Testis (tissue), 2 donors: ENCODE measurements at regions not wholly inside any gene's neighbourhood (a gene's known extent, or its start where the extent isn't known, plus 50 kb on each side); places are given as distances from the start of the nearest gene placed in this dataset.
"Not testable (repeated sequence)": the region's sequence is repeated elsewhere in the genome, so short reads cannot be mapped to it uniquely, and the experiment has no call there.

Experiments used
- DNase-seq: peaks from one replicate; pipeline ENCODE4 v3.0.0-alpha.2; 2019
- H3K27ac ChIP-seq, 2 donors: fragments of 200-600 bp; sonication (generic); one replicate each; pipeline ENCODE4 v1.5.1; 2019
- H3K27me3 ChIP-seq: fragments of 200-600 bp; sonication (generic); one replicate; pipeline ENCODE4 v1.5.1; 2019
- H3K36me3 ChIP-seq: fragments of 200-600 bp; sonication (generic); one replicate; pipeline ENCODE4 v1.5.1; 2017; ENCODE audit warnings: low read depth; ENCODE audit errors: missing control alignments
- H3K4me1 ChIP-seq: fragments of 200-600 bp; sonication (generic); one replicate; pipeline ENCODE4 v1.5.1; 2019
- H3K4me3 ChIP-seq, 2 donors: fragments of 200-600 bp; sonication (generic); one replicate each; pipeline ENCODE4 v1.5.1; 2017 to 2019
- H3K9me3 ChIP-seq: fragments of 200-600 bp; sonication (generic); one replicate; pipeline ENCODE4 v1.5.1; 2017
- POLR2A ChIP-seq: fragments of 450-650 bp; IDR thresholded peaks from one replicate; pipeline ENCODE4 v1.6.1; 2017; ENCODE audit warnings: antibody characterized with exemption, mild to moderate bottlenecking, moderate library complexity
- WGBS, 2 donors: methylation state at CpG; one replicate each; pipeline ENCODE4 v1.1.5; 2018; 5-methylcytosine and 5-hydroxymethylcytosine counted together
- intact Hi-C: fragments of 100-400 bp; cut with DNase I; formaldehyde crosslinking; loops from one replicate; pipeline ENCODE4 v1.15.1; 2023; ENCODE audit warnings: low total_unique reads
- TF ChIP-seq, protein P1 (sequence below), 3 experiments: fragments of 450-650 bp in 2 of 3; fragments of 200-600 bp in 1 of 3; sonication (generic) in 1 of 3; IDR thresholded peaks; one replicate each; pipeline ENCODE4 v1.5.1; 2016 to 2019; ENCODE audit warnings: antibody characterized with exemption in 3 of 3, mild to moderate bottlenecking in 2 of 3, moderate library complexity in 1 of 3

DNA sequence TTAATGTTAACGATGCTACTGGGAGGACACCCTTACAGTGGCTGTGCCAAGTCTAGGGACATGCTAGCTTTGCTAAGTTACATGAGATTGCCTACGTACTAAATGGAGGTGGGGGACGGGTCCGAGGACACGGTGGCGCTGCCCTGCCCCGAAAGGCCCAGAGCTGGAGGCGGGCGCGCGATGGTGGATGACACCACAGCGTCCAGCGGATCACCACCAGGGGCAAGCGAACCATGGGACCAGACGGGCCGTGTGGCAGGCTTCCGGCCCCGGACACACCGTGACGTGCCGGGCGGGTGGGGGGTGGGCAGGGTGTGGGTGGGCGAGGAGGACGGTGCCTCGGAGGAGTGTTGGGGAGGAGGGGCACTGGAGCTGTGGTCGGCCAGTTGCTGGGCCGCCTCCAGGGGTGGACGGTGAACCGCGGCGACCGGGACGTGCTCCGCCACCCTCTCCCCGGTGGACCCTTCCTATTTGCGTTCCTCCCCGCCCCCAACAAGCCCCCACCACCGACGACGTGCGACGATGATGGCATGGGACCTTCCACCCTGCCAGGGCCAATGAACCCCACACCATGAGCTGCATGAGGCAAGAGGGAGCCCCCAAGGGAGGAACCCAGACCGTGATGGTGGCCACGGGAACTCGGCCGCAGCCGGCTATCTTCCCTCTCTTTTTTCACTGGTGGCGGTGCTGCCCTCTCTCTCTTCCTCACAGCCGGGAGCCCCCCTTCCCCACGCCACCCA lies 773.3 kb upstream of the DEFB115 start:
- DNase-seq, result no peak
- H3K36me3 ChIP-seq, result no peaks in the 10 kb centered on the region
- no peak overlapping the region for H3K4me3 ChIP-seq
- intact Hi-C loops, result no loop called here
- H3K27me3 ChIP-seq, result no peaks in the 10 kb centered on the region
- H3K4me1 ChIP-seq, result no peaks in the 10 kb centered on the region
- 85 to 87% methylated on average over 24 to 43 of the region's 50 CpGs for WGBS, 2 donors
- no peak for TF ChIP-seq POLR2A
- TF ChIP-seq, protein P1, sequence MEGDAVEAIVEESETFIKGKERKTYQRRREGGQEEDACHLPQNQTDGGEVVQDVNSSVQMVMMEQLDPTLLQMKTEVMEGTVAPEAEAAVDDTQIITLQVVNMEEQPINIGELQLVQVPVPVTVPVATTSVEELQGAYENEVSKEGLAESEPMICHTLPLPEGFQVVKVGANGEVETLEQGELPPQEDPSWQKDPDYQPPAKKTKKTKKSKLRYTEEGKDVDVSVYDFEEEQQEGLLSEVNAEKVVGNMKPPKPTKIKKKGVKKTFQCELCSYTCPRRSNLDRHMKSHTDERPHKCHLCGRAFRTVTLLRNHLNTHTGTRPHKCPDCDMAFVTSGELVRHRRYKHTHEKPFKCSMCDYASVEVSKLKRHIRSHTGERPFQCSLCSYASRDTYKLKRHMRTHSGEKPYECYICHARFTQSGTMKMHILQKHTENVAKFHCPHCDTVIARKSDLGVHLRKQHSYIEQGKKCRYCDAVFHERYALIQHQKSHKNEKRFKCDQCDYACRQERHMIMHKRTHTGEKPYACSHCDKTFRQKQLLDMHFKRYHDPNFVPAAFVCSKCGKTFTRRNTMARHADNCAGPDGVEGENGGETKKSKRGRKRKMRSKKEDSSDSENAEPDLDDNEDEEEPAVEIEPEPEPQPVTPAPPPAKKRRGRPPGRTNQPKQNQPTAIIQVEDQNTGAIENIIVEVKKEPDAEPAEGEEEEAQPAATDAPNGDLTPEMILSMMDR (IDR thresholded peaks at IDR 0.05), result no peak
- H3K27ac ChIP-seq, result no peak overlapping the region
- no peaks in the 10 kb centered on the region for H3K9me3 ChIP-seq

DNA sequence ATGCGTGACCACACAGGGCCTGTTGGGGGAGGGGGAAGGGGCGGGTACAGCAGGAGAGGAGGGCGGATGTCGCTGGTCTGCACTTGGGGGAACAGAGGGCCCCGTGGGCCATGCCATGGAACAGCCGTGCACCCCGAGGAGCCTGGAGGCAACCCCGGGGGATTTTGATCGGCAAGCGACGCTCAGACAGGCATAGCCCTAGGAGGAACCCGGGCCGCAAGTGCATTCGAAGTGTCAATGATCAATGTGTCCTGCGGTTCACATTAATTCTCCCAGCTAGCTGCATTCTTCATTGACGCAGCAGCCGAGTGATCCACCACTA lies 772.8 kb upstream of the DEFB115 start:
- Histone ChIP-seq H3K36me3 (no peaks in the 10 kb centered on the region), H3K27ac (no peak overlapping the region), H3K27me3 (no peaks in the 10 kb centered on the region), H3K4me1 (no peaks in the 10 kb centered on the region), H3K4me3 (no peak overlapping the region), H3K9me3 (no peaks in the 10 kb centered on the region)
- TF ChIP-seq, protein P1 (IDR thresholded peaks at IDR 0.05), result no peak
- TF ChIP-seq POLR2A, result no peak
- 80 to 82% methylated on average over 11 to 17 of the region's 17 CpGs for WGBS, 2 donors
- intact Hi-C loops, result no loop called here
- no peak for DNase-seq

DNA sequence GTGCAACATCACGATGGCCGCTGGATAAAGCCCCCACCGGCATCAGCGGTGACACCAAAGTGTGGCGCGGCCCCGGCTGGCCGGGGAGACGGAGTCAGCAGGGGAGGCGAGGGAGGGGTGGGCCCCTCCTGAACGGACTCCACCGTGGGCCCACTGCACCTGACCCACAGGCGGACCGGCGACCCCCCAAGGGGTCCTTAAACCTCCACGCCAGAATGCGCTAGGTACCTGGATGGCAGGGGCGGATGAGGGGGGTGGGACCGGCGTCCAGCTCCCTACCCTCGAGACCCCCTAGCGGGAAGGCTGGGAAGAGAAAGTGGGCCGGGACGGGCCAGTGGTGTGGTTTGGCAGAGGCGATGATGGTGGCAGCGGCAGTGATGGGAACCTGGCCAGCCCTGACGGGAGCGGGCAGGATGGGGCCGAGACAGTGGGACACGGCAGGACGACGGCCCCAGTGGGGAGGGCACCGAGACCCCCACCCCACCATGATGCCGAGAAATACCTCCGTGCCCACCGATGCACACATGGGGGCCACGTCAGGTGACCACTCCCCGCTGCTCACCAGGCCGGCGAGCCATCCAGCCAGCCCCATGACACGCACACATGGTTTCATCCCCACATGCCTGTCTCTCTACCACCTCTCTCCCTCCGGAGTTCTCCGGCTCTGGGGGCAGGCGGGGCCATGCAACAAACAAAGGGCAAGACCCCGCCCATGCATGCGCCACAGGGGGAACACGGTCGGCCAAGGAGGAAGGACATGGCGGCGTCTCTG lies 771.9 kb upstream of the DEFB115 start:
- 79 to 86% methylated on average over 19 to 50 of the region's 50 CpGs for WGBS, 2 donors
- H3K27ac ChIP-seq, result no peak overlapping the region
- no peaks in the 10 kb centered on the region for H3K9me3 ChIP-seq
- intact Hi-C loops, result no loop called here
- no peaks in the 10 kb centered on the region for H3K4me1 ChIP-seq
- H3K27me3 ChIP-seq, result no peaks in the 10 kb centered on the region
- TF ChIP-seq POLR2A, result no peak
- TF ChIP-seq, protein P1 (IDR thresholded peaks at IDR 0.05), result no peak
- no peaks in the 10 kb centered on the region for H3K36me3 ChIP-seq
- H3K4me3 ChIP-seq, result no peak overlapping the region
- DNase-seq, result no peak

DNA sequence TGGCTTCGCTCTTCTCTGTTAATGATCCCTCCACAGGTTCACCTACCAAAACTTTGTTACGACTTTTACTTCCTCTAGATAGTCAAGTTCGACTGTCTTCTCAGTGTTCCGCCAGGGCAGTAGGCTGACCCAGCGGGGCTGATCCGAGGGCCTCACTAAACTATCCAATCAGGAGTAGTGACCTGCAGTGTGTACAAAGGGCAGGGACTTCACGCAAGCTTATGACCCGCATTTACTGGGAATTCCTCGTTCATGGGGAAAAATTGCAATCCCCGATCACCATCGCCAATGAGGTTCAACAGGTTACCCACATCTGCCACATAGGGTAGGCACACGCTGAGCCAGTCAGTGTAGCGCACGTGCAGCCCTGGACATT lies 771.4 kb upstream of the DEFB115 start:
- no peak for DNase-seq
- H3K36me3 ChIP-seq, result no peaks in the 10 kb centered on the region
- no peak for TF ChIP-seq POLR2A
- TF ChIP-seq, protein P1 (IDR thresholded peaks at IDR 0.05), result no peak
- intact Hi-C loops, result no loop called here
- no peak overlapping the region for H3K27ac ChIP-seq
- no peaks in the 10 kb centered on the region for H3K4me1 ChIP-seq
- H3K27me3 ChIP-seq, result no peaks in the 10 kb centered on the region
- H3K9me3 ChIP-seq, result no peaks in the 10 kb centered on the region
- H3K4me3 ChIP-seq, result no peak overlapping the region
- 80 to 87% methylated on average over 10 to 14 of the region's 14 CpGs for WGBS, 2 donors

DNA sequence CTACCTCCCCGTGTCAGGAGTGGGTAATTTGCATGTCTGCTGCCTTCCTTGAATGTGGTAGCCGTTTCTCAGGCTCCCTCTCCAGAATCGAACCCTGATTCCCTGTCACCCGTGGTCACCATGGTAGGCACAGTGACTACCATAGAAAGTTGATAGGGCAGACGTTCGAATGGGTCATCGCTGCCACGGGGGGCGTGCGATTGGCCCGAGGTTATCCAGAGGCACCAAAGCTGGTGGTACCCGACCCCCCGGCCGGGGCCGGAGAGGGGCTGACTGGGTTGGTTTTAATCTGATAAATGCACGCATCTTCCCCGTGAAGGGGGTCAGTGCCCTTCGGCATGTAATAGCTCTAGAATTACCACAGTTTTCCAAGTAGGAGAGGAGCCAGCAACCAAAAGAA lies 770.0 kb upstream of the DEFB115 start:
- WGBS, 2 donors, result 71 to 82% methylated on average over 15 to 18 of the region's 18 CpGs
- H3K27ac ChIP-seq, H3K9me3 ChIP-seq, H3K27me3 ChIP-seq, H3K36me3 ChIP-seq, intact Hi-C loops, H3K4me3 ChIP-seq, H3K4me1 ChIP-seq, DNase-seq: not testable (repeated sequence)
